HepG2 (cell line): ENCODE measurements at regions not wholly inside any gene's neighbourhood (a gene's known extent, or its start where the extent isn't known, plus 50 kb on each side); places are given as distances from the start of the nearest gene placed in this dataset.

Experiments
- CBX5 ChIP-seq: sonication (generic); formaldehyde crosslinking; IDR thresholded peaks from 2 replicates; pipeline ENCODE4 v1.4.0; 2020; ENCODE audit warnings: missing genetic modification reagents, borderline replicate concordance
- GFI1 ChIP-seq: sonication (generic); formaldehyde crosslinking; IDR thresholded peaks from 2 replicates; pipeline ENCODE4 v1.5.0; 2020; ENCODE audit warnings: missing genetic modification reagents, mild to moderate bottlenecking, borderline replicate concordance
- HMGXB3 ChIP-seq: sonication (generic); formaldehyde crosslinking; IDR thresholded peaks from 2 replicates; pipeline ENCODE4 v1.4.0; 2020; ENCODE audit warnings: missing genetic modification reagents, borderline replicate concordance
- HNRNPLL ChIP-seq: fragments of 200-400 bp; formaldehyde crosslinking; IDR thresholded peaks from 2 replicates; pipeline ENCODE4 v1.6.1; 2017; ENCODE audit warnings: mild to moderate bottlenecking, low read depth, low read length; ENCODE audit not compliant: poor library complexity, severe bottlenecking
- MAZ ChIP-seq, 2 experiments: sonication (generic) in 1 of 2; formaldehyde crosslinking in 1 of 2; IDR thresholded peaks; 2 replicates each; pipeline versions ENCODE4 v1.5.0 to v1.6.1; 2012 to 2020; ENCODE audit warnings: low read depth in 2 of 2, mild to moderate bottlenecking in 2 of 2, borderline replicate concordance in 1 of 2, improper control_type of control experiment in 1 of 2, low read length in 1 of 2, missing genetic modification reagents in 1 of 2, moderate library complexity in 1 of 2
- PPARG ChIP-seq: conservative IDR thresholded peaks from 2 replicates; pipeline ENCODE4 v1.6.1; 2016; ENCODE audit warnings: missing biosample characterization, missing genetic modification reagents
- RAD21 ChIP-seq: fragments of 450-650 bp; formaldehyde crosslinking; IDR thresholded peaks from 2 replicates; pipeline ENCODE4 v1.5.0; 2020; ENCODE audit warnings: mild to moderate bottlenecking
- SUZ12 ChIP-seq: fragments of 150-350 bp; IDR thresholded peaks from 2 replicates; pipeline ENCODE4 v1.6.1; 2014; ENCODE audit warnings: low read depth, low read length
- ZBTB21 ChIP-seq: sonication (generic); formaldehyde crosslinking; IDR thresholded peaks from 2 replicates; pipeline ENCODE4 v1.4.0; 2020; ENCODE audit warnings: missing genetic modification reagents
- ZNF280D ChIP-seq: sonication (generic); formaldehyde crosslinking; IDR thresholded peaks from 2 replicates; pipeline ENCODE4 v1.5.1; 2020; ENCODE audit warnings: mild to moderate bottlenecking, missing genetic modification reagents
- ZNF543 ChIP-seq: sonication (generic); formaldehyde crosslinking; IDR thresholded peaks from 2 replicates; pipeline ENCODE4 v1.4.0; 2020; ENCODE audit warnings: mild to moderate bottlenecking, missing genetic modification reagents
- TF ChIP-seq, protein P1 (sequence below): sonication (generic); formaldehyde crosslinking; IDR thresholded peaks from 2 replicates; pipeline ENCODE4 v1.4.0; 2020; ENCODE audit warnings: missing genetic modification reagents

GRCh38 chr6:1081551-1082284 lies 230.2 kb upstream of the FOXQ1 start:
- TF ChIP-seq MAZ (IDR thresholded peaks at IDR 0.05; ENCODE audit: borderline replicate concordance, low read depth, low read length) (no peak), MAZ (CRISPR knock-in tag; IDR thresholded peaks at IDR 0.05; ENCODE audit: low read depth) (no peak), HNRNPLL (no peak), ZNF543 (CRISPR knock-in tag) (no peak), ZNF280D (CRISPR knock-in tag) (no peak), HMGXB3 (CRISPR knock-in tag) (no peak), ZBTB21 (no peak), SUZ12 (no peak), GFI1 (no peak), RAD21 (CRISPR knock-in tag) (no peak), CBX5 (CRISPR knock-in tag) (no peak), PPARG (CRISPR knock-in tag) (no peak)
- TF ChIP-seq, protein P1, sequence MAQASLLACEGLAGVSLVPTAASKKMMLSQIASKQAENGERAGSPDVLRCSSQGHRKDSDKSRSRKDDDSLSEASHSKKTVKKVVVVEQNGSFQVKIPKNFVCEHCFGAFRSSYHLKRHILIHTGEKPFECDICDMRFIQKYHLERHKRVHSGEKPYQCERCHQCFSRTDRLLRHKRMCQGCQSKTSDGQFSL (CRISPR knock-in tag), result no peak
